IMR-90 (cell line): ENCODE measurements at regions not wholly inside any gene's neighbourhood (a gene's known extent, or its start where the extent isn't known, plus 50 kb on each side); places are given as distances from the start of the nearest gene placed in this dataset.

ENCODE experiments used
- ATAC-seq: fragments of 200-7000 bp; cut with Tn5 transposase; 2 replicates; pipeline ENCODE4 v1.9.1; 2020; ENCODE audit warnings: low read depth, mild to moderate bottlenecking, moderate library complexity
- BruUV-seq: library from RNA; stranded (reverse); fragments of 400-500 nt; replicated peaks from 2 replicates; lab custom pipeline; 2021; lab: Mats Ljungman, UMichigan
- CTCF ChIA-PET: fragments of 300-600 bp; formaldehyde crosslinking; extraction: SDS; loops from one replicate; lab custom pipeline; 2021; ENCODE audit warnings: antibody characterized with exemption; lab: Yijun Ruan, JAX
- POLR2A ChIA-PET: fragments of 300-600 bp; sonication (Branson Sonifier 250); formaldehyde crosslinking; loops from one replicate; lab custom pipeline; 2022; ENCODE audit warnings: antibody characterized with exemption; ENCODE audit not compliant: unreplicated experiment; lab: Charles Lee
- DNase-seq: peaks from one replicate; pipeline ENCODE4 v3.0.0; 2013
- H2AFZ ChIP-seq: replicated peaks from 2 replicates; pipeline ENCODE3; 2013; ENCODE audit warnings: low read length, mild to moderate bottlenecking; ENCODE audit not compliant: poor library complexity
- H2AK5ac ChIP-seq: 2 replicates; pipeline ENCODE4 v1.6.1; 2013; ENCODE audit warnings: low read depth, low read length, inconsistent platforms
- H2AK9ac ChIP-seq: replicated peaks from 2 replicates; pipeline ENCODE3; 2013; ENCODE audit warnings: mild to moderate bottlenecking, low read depth, low read length, moderate library complexity; ENCODE audit not compliant: poor library complexity
- H2BK120ac ChIP-seq: 2 replicates; pipeline ENCODE4 v1.6.1; 2013; ENCODE audit warnings: low read depth, low read length, inconsistent platforms
- H2BK15ac ChIP-seq: 3 replicates; pipeline ENCODE4 v1.6.1; 2013; ENCODE audit warnings: low read depth, low read length, inconsistent platforms
- H2BK20ac ChIP-seq: 2 replicates; pipeline ENCODE4 v1.6.1; 2013; ENCODE audit warnings: low read depth, mild to moderate bottlenecking, inconsistent platforms, low read length, moderate library complexity
- H2BK5ac ChIP-seq: 2 replicates; pipeline ENCODE4 v1.6.1; 2013; ENCODE audit warnings: mild to moderate bottlenecking, low read depth, low read length, inconsistent platforms; ENCODE audit not compliant: poor library complexity, severe bottlenecking
- H3K14ac ChIP-seq: replicated peaks from 2 replicates; pipeline ENCODE4 v1.6.1; 2013; ENCODE audit warnings: low read depth, low read length, inconsistent platforms
- H3K18ac ChIP-seq: 2 replicates; pipeline ENCODE4 v1.6.1; 2013; ENCODE audit warnings: low read depth, low read length, control low read depth
- H3K23ac ChIP-seq: 2 replicates; pipeline ENCODE4 v1.6.1; 2013; ENCODE audit warnings: low read depth, low read length, inconsistent platforms
- H3K27ac ChIP-seq: 2 replicates; pipeline ENCODE4 v1.5.1; 2013; ENCODE audit warnings: mild to moderate bottlenecking, control low read depth, low read length; ENCODE audit not compliant: insufficient read depth
- H3K27me3 ChIP-seq: 2 replicates; pipeline ENCODE4 v1.6.1; 2013; ENCODE audit warnings: low read length; ENCODE audit not compliant: control insufficient read depth, insufficient read depth
- H3K36me3 ChIP-seq: 2 replicates; pipeline ENCODE4 v1.6.1; 2013; ENCODE audit warnings: low read length, mixed read lengths; ENCODE audit not compliant: control insufficient read depth, insufficient read depth
- H3K4ac ChIP-seq: 2 replicates; pipeline ENCODE4 v1.6.1; 2013; ENCODE audit warnings: low read depth, low read length, inconsistent platforms
- H3K4me1 ChIP-seq: 2 replicates; pipeline ENCODE4 v1.6.1; 2013; ENCODE audit warnings: low read length, mixed read lengths; ENCODE audit not compliant: control insufficient read depth, insufficient read depth
- H3K4me2 ChIP-seq: 2 replicates; pipeline ENCODE4 v1.6.1; 2013; ENCODE audit warnings: low read depth, mild to moderate bottlenecking, control low read depth, low read length, moderate library complexity
- H3K4me3 ChIP-seq: 2 replicates; pipeline ENCODE4 v1.5.1; 2013; ENCODE audit warnings: low read depth, mild to moderate bottlenecking, control low read depth, low read length, moderate library complexity; ENCODE audit not compliant: insufficient read depth
- H3K56ac ChIP-seq: 2 replicates; pipeline ENCODE4 v1.6.1; 2013; ENCODE audit warnings: low read length, inconsistent platforms; ENCODE audit not compliant: insufficient read depth; ENCODE audit errors: extremely low read depth
- H3K79me1 ChIP-seq, 2 experiments: 2 replicates each; pipeline ENCODE4 v1.6.1; 2013; ENCODE audit warnings: low read length in 2 of 2, inconsistent platforms in 1 of 2, low read depth in 1 of 2
- H3K9ac ChIP-seq: 2 replicates; pipeline ENCODE4 v1.6.1; 2013; ENCODE audit warnings: low read depth, low read length, control low read depth
- H3K9me1 ChIP-seq: 2 replicates; pipeline ENCODE4 v1.6.1; 2013; ENCODE audit warnings: low read length, inconsistent platforms; ENCODE audit not compliant: insufficient read depth
- H3K9me3 ChIP-seq: 2 replicates; pipeline ENCODE4 v1.6.1; 2013; ENCODE audit warnings: low read length; ENCODE audit not compliant: control insufficient read depth, insufficient read depth
- H4K20me1 ChIP-seq: 2 replicates; pipeline ENCODE4 v1.6.1; 2013; ENCODE audit warnings: low read length, inconsistent platforms; ENCODE audit not compliant: insufficient read depth
- H4K5ac ChIP-seq: 2 replicates; pipeline ENCODE4 v1.6.1; 2013; ENCODE audit warnings: mild to moderate bottlenecking, low read depth, low read length, control low read depth
- H4K8ac ChIP-seq, 2 experiments: 2 replicates each; pipeline ENCODE4 v1.6.1; 2013; ENCODE audit warnings: low read depth in 2 of 2, low read length in 2 of 2, control low read depth in 1 of 2, inconsistent platforms in 1 of 2
- H4K91ac ChIP-seq: 2 replicates; pipeline ENCODE4 v1.6.1; 2013; ENCODE audit warnings: low read depth, low read length, inconsistent platforms; ENCODE audit not compliant: insufficient read depth
- NFE2L2 ChIP-seq: fragments of 150-350 bp; IDR thresholded peaks from 2 replicates; pipeline ENCODE4 v1.6.1; 2016; ENCODE audit warnings: low read depth, mild to moderate bottlenecking, low read length
- RAD21 ChIP-seq: IDR thresholded peaks from 2 replicates; pipeline ENCODE4 v1.6.1; 2012; ENCODE audit warnings: low read length, improper control_type of control experiment
- SMC3 ChIP-seq: fragments of 150-350 bp; IDR thresholded peaks from 2 replicates; pipeline ENCODE4 v1.6.1; 2016; ENCODE audit warnings: low read depth, mild to moderate bottlenecking, antibody characterized with exemption, low read length, moderate library complexity
- WGBS, 2 experiments: methylation state at CpG; one replicate each; pipeline versions ENCODE4 v1.1.5 to v1.1.7; 2013; ENCODE audit warnings: missing lambda C conversion rate in 2 of 2; ENCODE audit not compliant: insufficient read length in 1 of 2; ENCODE audit errors: extremely low coverage in 2 of 2; 5-methylcytosine and 5-hydroxymethylcytosine counted together
- dilution Hi-C: fragments of 300-500 bp; cut with HindIII; formaldehyde crosslinking; loops from one replicate; pipeline ENCODE4 v1.14.3; 2018; ENCODE audit warnings: low sequenced_read_pairs; ENCODE audit not compliant: unreplicated experiment
- in situ Hi-C: fragments of 300-500 bp; cut with MboI; formaldehyde crosslinking; loops from 3 replicates; pipeline ENCODE4 v1.14.3; 2019; ENCODE audit warnings: low sequenced_read_pairs, inconsistent platforms, mixed read lengths
- intact Hi-C: fragments of 100-400 bp; cut with micrococcal nuclease; formaldehyde crosslinking; loops from 2 replicates; pipeline ENCODE4 v1.10.0; 2022
- TF ChIP-seq, protein P1 (sequence below): conservative IDR thresholded peaks from 2 replicates; pipeline ENCODE4 v1.5.1; 2012; ENCODE audit warnings: mild to moderate bottlenecking, low read depth, low read length, improper control_type of control experiment

DNA sequence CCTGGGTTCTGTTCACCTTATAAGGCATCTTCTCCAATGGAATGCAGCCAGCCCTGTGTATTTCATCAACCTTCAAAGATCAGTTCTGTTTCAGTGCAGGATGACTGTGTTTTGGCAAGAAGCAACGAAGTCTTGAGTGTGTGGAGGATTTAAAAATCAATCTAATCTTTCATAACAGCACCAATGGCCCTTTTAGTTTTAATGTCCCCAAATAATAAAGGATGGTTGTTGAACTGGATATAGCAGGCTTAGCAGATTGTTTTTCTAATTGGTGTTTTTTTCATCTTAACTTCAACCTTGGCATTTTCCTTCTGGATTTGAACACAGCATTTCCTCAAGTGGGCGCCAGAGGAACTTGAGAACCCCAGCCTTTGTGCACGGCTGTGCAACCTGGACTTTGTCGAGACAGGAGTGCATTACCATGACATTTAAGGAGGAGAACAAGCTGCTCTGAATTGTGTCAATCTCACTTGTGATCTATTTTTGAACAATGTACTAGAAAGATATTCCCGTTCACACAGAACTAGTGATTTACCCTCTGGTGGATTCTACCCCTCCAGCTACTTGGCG, 313.3 kb upstream of the AKR1E2 start:
- Histone ChIP-seq H4K91ac (no peak overlapping the region), H3K9me3 (0 out of 2 replicates have a peak, but pooled peaks cover 2% of the 10 kb centered on the region), H3K9ac (no peak overlapping the region), H2AK5ac (no peak overlapping the region), H4K8ac (peak overlapping the region in 1 of 2 experiments; percentile 26; a peak in 2 of 4 replicates), H3K79me1 (no peaks in the 10 kb centered on the region), H3K18ac (peak overlapping the region; percentile 55; the same call in 1 of the 2 replicates), H4K5ac (no peak overlapping the region), H2AK9ac (no peak overlapping the region), H4K20me1 (no peaks in the 10 kb centered on the region), H3K4me2 (no peak overlapping the region; the same call in 1 of the 2 replicates), H3K27ac (no peak overlapping the region), H3K4me1 (no peaks in the 10 kb centered on the region), H3K9me1 (0 out of 2 replicates have a peak, but pooled peaks cover 2% of the 10 kb centered on the region), H3K14ac (peak overlapping the region; percentile 51; the same call in 1 of the 2 replicates), H2BK15ac (peak overlapping the region; percentile 17; the same call in 1 of the 3 replicates), H2BK20ac (peak overlapping the region; percentile 72; the same call in 1 of the 2 replicates), H3K27me3 (no peaks in the 10 kb centered on the region), H3K36me3 (no peaks in the 10 kb centered on the region), H2BK5ac (peak overlapping the region; percentile 44), H2BK120ac (peak overlapping the region; percentile 78), H3K23ac (peak overlapping the region; percentile 17; the same call in 1 of the 2 replicates), H3K4me3 (no peak overlapping the region), H3K56ac (no peak overlapping the region; the same call in 1 of the 2 replicates), H2AFZ (peak overlapping the region; percentile 71), H3K4ac (peak overlapping the region; percentile 24; the same call in 1 of the 2 replicates)
- POLR2A ChIA-PET: no interaction called here
- WGBS, 2 experiments: no CpG with 5 or more reads among the region's 6 CpGs
- in situ Hi-C loops (loop anchor here (25.0 kb wide), 1 partner anchor 1300 kb away; no protein-coding TSS in a partner anchor), intact Hi-C loops (loop anchor here (2.0 to 10.0 kb wide), 4 partner anchors 140 to 1318 kb away; no protein-coding TSS in a partner anchor), dilution Hi-C loops (no loop called here)
- BruUV-seq: no TSS peak
- DNase-seq (peak; percentile 71), ATAC-seq (peak; percentile 77)
- TF ChIP-seq NFE2L2 (no peak), RAD21 (peak; percentile 71), SMC3 (peak; percentile 54)
- TF ChIP-seq, protein P1, sequence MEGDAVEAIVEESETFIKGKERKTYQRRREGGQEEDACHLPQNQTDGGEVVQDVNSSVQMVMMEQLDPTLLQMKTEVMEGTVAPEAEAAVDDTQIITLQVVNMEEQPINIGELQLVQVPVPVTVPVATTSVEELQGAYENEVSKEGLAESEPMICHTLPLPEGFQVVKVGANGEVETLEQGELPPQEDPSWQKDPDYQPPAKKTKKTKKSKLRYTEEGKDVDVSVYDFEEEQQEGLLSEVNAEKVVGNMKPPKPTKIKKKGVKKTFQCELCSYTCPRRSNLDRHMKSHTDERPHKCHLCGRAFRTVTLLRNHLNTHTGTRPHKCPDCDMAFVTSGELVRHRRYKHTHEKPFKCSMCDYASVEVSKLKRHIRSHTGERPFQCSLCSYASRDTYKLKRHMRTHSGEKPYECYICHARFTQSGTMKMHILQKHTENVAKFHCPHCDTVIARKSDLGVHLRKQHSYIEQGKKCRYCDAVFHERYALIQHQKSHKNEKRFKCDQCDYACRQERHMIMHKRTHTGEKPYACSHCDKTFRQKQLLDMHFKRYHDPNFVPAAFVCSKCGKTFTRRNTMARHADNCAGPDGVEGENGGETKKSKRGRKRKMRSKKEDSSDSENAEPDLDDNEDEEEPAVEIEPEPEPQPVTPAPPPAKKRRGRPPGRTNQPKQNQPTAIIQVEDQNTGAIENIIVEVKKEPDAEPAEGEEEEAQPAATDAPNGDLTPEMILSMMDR: peak; percentile 67
- CTCF ChIA-PET: interaction anchor here (1.0 to 1.2 kb wide), 2 partner anchors 143 to 146 kb away, joined by 3 to 4 read pairs; no protein-coding TSS in a partner anchor
